ENCODE measurements at regions not wholly inside any gene's neighbourhood (a gene's known extent, or its start where the extent isn't known, plus 50 kb on each side); places are given as distances from the start of the nearest gene placed in this dataset.

DNA sequence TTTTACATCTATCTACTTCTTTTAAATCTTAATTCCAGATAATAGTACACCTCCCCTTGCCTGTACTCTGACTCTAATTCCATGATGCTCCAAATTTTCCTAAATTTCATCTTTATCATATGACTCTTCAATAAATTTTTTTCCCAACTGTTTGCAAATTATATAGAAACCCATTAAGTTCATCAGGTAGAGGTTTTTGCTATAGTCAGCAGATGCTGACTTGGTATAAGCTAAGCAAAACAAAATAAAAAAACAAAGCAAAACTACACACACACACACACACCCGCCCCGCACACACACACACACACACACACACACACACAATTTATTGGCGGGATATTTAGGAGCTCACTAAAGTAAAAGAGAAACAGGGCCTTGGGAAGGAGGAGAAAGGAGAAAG, 1047.8 kb upstream of the FAM98A start:
- H3K4me3 ChIP-seq (ENCODE audit: low read depth, low read length): no peak overlapping the region
- TF ChIP-seq, protein P1, sequence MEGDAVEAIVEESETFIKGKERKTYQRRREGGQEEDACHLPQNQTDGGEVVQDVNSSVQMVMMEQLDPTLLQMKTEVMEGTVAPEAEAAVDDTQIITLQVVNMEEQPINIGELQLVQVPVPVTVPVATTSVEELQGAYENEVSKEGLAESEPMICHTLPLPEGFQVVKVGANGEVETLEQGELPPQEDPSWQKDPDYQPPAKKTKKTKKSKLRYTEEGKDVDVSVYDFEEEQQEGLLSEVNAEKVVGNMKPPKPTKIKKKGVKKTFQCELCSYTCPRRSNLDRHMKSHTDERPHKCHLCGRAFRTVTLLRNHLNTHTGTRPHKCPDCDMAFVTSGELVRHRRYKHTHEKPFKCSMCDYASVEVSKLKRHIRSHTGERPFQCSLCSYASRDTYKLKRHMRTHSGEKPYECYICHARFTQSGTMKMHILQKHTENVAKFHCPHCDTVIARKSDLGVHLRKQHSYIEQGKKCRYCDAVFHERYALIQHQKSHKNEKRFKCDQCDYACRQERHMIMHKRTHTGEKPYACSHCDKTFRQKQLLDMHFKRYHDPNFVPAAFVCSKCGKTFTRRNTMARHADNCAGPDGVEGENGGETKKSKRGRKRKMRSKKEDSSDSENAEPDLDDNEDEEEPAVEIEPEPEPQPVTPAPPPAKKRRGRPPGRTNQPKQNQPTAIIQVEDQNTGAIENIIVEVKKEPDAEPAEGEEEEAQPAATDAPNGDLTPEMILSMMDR (IDR thresholded peaks at IDR 0.05; ENCODE audit: low read depth, low read length): no peak
- TF ChIP-seq, protein P2, sequence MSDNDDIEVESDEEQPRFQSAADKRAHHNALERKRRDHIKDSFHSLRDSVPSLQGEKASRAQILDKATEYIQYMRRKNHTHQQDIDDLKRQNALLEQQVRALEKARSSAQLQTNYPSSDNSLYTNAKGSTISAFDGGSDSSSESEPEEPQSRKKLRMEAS (IDR thresholded peaks at IDR 0.05; ENCODE audit: low read depth, low read length): no peak
- TF ChIP-seq MYC (IDR thresholded peaks at IDR 0.05; ENCODE audit: low read depth, low read length): no peak
- no peak for TF ChIP-seq POLR2A (IDR thresholded peaks at IDR 0.05; ENCODE audit: extremely low read depth, insufficient read length)
- DNase-seq (ENCODE audit: low read depth): no peak

DNA sequence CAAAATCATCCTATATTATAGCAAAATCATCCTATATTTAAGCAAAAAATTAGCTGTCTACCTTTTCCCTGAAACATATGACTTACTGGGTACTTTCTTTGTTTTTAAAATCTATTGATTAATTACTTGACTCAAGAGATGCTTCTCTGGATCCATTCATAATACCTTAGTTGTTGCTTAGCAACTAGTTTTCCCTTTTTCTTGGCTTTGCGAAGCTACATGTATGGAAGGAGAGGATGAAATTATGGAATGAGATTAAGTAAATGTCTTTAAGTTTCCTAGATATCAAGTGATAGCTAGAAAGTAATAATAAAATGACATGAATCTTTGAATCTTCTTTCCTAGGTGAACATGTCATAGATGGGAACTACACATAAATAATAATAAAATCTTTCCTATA, 1033.2 kb upstream of the FAM98A start:
- TF ChIP-seq POLR2A (IDR thresholded peaks at IDR 0.05; ENCODE audit: extremely low read depth, insufficient read length): no peak
- TF ChIP-seq MYC (IDR thresholded peaks at IDR 0.05; ENCODE audit: low read depth, low read length): no peak
- TF ChIP-seq, protein P2 (IDR thresholded peaks at IDR 0.05; ENCODE audit: low read depth, low read length): no peak
- TF ChIP-seq, protein P1 (IDR thresholded peaks at IDR 0.05; ENCODE audit: low read depth, low read length): no peak
- DNase-seq (ENCODE audit: low read depth): no peak
- H3K4me3 ChIP-seq (ENCODE audit: low read depth, low read length): no peak overlapping the region

DNA sequence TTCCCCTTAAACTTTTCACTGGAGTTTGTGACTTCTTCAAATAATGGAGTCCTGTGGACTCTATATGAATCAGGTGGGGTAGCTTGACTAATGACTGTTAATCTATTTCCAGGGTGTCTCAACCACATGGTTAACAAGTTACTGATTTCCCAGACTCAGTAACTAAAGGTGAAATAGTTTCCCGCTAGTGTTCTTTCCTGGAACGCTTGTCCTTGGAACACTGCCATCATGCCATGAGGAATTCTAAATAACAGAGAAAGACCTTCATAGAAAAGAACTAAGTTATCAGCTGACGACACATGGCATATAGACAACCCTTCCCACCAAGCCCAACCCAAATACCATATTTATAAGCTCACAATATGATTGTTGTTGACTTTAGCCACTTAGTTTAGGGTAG, 1027.9 kb upstream of the FAM98A start:
- no peak overlapping the region for H3K4me3 ChIP-seq (ENCODE audit: low read depth, low read length)
- no peak for DNase-seq (ENCODE audit: low read depth)
- TF ChIP-seq, protein P1 (IDR thresholded peaks at IDR 0.05; ENCODE audit: low read depth, low read length): no peak
- TF ChIP-seq MYC (IDR thresholded peaks at IDR 0.05; ENCODE audit: low read depth, low read length) (no peak), POLR2A (IDR thresholded peaks at IDR 0.05; ENCODE audit: extremely low read depth, insufficient read length) (no peak)
- TF ChIP-seq, protein P2 (IDR thresholded peaks at IDR 0.05; ENCODE audit: low read depth, low read length): no peak

DNA sequence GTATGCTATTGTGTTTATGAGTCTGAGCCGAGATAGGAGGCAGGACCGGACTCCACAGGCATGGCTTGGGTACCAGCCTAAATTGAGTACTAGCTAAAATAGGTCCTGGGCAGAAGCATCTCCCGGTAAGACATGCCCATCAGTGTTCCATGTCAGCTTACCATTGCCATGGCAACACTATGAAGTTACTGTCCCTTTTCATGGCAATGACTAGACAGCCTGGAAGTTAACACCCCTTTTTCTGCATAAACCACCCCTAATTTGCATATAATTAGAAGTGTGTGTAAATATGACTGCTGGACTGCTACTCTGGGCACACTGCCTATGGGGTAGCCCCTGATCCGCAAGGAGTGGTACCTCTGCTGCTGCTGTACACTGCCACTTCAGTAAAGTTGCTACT, 1005.1 kb upstream of the FAM98A start:
- no peak overlapping the region for H3K4me3 ChIP-seq (ENCODE audit: low read depth, low read length)
- TF ChIP-seq, protein P1 (IDR thresholded peaks at IDR 0.05; ENCODE audit: low read depth, low read length): no peak
- TF ChIP-seq POLR2A (IDR thresholded peaks at IDR 0.05; ENCODE audit: extremely low read depth, insufficient read length): no peak
- no peak for TF ChIP-seq MYC (IDR thresholded peaks at IDR 0.05; ENCODE audit: low read depth, low read length)
- TF ChIP-seq, protein P2 (IDR thresholded peaks at IDR 0.05; ENCODE audit: low read depth, low read length): no peak
- no peak for DNase-seq (ENCODE audit: low read depth)

DNA sequence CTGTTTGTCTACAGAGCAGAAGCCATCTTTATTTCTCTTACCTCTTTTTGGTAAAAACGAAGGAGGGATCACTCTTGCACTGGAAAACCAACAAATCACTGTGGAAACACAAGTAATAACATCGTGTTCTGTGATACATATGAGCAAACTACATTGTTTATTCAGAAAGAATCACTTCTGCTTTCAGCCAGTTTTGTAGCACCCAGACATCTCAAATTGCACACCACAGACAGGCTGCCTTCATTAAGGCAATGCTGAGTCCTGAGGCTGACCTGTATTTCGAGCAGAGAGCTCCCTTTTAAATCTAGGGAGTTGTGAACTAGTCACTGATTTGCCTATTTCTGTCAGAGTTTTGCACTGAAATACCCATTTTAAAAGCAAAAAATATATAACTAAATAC, 1003.2 kb upstream of the FAM98A start:
- H3K4me3 ChIP-seq (ENCODE audit: low read depth, low read length): no peak overlapping the region
- TF ChIP-seq POLR2A (IDR thresholded peaks at IDR 0.05; ENCODE audit: extremely low read depth, insufficient read length) (no peak), MYC (IDR thresholded peaks at IDR 0.05; ENCODE audit: low read depth, low read length) (no peak)
- TF ChIP-seq, protein P1 (IDR thresholded peaks at IDR 0.05; ENCODE audit: low read depth, low read length): no peak
- TF ChIP-seq, protein P2 (IDR thresholded peaks at IDR 0.05; ENCODE audit: low read depth, low read length): no peak
- DNase-seq (ENCODE audit: low read depth): no peak

DNA sequence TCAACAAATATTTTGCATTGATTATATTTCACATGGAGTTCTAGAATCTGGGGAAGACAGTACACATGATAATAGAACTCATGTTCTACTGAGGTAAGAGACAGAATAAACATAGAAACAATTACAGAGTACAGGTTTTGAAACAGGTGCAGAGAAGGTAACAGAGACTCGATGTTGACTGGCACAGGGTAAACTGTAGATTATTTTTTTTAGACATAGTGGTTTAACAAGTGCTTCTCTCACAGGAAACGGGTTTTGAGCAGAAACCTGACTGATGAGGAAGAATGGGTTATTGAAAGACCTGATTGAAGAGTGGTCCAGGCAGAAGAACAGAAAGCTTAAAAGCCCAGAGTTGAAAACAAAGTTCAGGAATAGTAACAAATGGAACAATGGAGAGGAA, 1002.5 kb upstream of the FAM98A start:
- no peak overlapping the region for H3K4me3 ChIP-seq (ENCODE audit: low read depth, low read length)
- TF ChIP-seq POLR2A (IDR thresholded peaks at IDR 0.05; ENCODE audit: extremely low read depth, insufficient read length): no peak
- no peak for TF ChIP-seq MYC (IDR thresholded peaks at IDR 0.05; ENCODE audit: low read depth, low read length)
- TF ChIP-seq, protein P2 (IDR thresholded peaks at IDR 0.05; ENCODE audit: low read depth, low read length): no peak
- TF ChIP-seq, protein P1 (IDR thresholded peaks at IDR 0.05; ENCODE audit: low read depth, low read length): no peak
- no peak for DNase-seq (ENCODE audit: low read depth)
